Endothelial cell of umbilical vein (primary cell): ENCODE measurements at regions not wholly inside any gene's neighbourhood (a gene's known extent, or its start where the extent isn't known, plus 50 kb on each side); places are given as distances from the start of the nearest gene placed in this dataset.

ENCODE experiments used
- CTCF ChIP-seq, 2 donors: IDR thresholded peaks; 1 replicate in 1 of 2; 2 replicates in 1 of 2; pipeline ENCODE4 v1.5.1; 2011; ENCODE audit warnings: low read length in 2 of 2, mild to moderate bottlenecking in 2 of 2, moderate library complexity in 2 of 2, control low read depth in 1 of 2, inconsistent platforms in 1 of 2, low read depth in 1 of 2; ENCODE audit not compliant: insufficient read depth in 1 of 2; ENCODE audit errors: extremely low read depth in 1 of 2
- EZH2 ChIP-seq: IDR thresholded peaks from 2 replicates; pipeline ENCODE4 v1.6.1; 2012; ENCODE audit warnings: borderline replicate concordance, low read depth, mild to moderate bottlenecking, moderate library complexity, low read length, inconsistent platforms; ENCODE audit not compliant: severe bottlenecking
- MYC ChIP-seq: IDR thresholded peaks from one replicate; pipeline ENCODE4 v1.6.1; 2011; ENCODE audit warnings: mild to moderate bottlenecking, low read depth, low read length
- POLR2AphosphoS5 ChIP-seq: IDR thresholded peaks from 2 replicates; pipeline ENCODE4 v1.6.1; 2012; ENCODE audit warnings: low read depth, mild to moderate bottlenecking, control low read depth, low read length, moderate library complexity; ENCODE audit not compliant: insufficient read depth

- TF ChIP-seq CTCF (IDR thresholded peaks at IDR 0.05; ENCODE audit: extremely low read depth in 1 of 2, insufficient read depth in 1 of 2, low read depth in 1 of 2, low read length in 2 of 2) (no peak), MYC (no peak), EZH2 (no peak), POLR2AphosphoS5 (no peak)
These were observed 164.6 kb upstream of the GRM3 start for GRCh38 chr7:86479144-86479543.
